Neural progenitor cell (in vitro differentiated cells): ENCODE measurements at regions not wholly inside any gene's neighbourhood (a gene's known extent, or its start where the extent isn't known, plus 50 kb on each side); places are given as distances from the start of the nearest gene placed in this dataset.

Experiments
- EZH2 ChIP-seq: fragments of 200-600 bp; sonication (generic); IDR thresholded peaks from 2 replicates; pipeline ENCODE4 v1.6.1; 2017; ENCODE audit warnings: antibody characterized with exemption, mild to moderate bottlenecking, moderate library complexity
- EZH2phosphoT487 ChIP-seq: fragments of 200-600 bp; sonication (generic); IDR thresholded peaks from 2 replicates; pipeline ENCODE4 v1.6.1; 2017; ENCODE audit warnings: antibody characterized with exemption
- TF ChIP-seq, protein P1 (sequence below): fragments of 200-600 bp; sonication (generic); IDR thresholded peaks from 2 replicates; pipeline ENCODE4 v1.5.1; 2017; ENCODE audit warnings: antibody characterized with exemption, mild to moderate bottlenecking

GRCh38 chr4:138915756-138916155 is 99.8 kb upstream of the NOCT start:
- TF ChIP-seq, protein P1, sequence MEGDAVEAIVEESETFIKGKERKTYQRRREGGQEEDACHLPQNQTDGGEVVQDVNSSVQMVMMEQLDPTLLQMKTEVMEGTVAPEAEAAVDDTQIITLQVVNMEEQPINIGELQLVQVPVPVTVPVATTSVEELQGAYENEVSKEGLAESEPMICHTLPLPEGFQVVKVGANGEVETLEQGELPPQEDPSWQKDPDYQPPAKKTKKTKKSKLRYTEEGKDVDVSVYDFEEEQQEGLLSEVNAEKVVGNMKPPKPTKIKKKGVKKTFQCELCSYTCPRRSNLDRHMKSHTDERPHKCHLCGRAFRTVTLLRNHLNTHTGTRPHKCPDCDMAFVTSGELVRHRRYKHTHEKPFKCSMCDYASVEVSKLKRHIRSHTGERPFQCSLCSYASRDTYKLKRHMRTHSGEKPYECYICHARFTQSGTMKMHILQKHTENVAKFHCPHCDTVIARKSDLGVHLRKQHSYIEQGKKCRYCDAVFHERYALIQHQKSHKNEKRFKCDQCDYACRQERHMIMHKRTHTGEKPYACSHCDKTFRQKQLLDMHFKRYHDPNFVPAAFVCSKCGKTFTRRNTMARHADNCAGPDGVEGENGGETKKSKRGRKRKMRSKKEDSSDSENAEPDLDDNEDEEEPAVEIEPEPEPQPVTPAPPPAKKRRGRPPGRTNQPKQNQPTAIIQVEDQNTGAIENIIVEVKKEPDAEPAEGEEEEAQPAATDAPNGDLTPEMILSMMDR, result no peak
- TF ChIP-seq EZH2, result no peak
- TF ChIP-seq EZH2phosphoT487, result no peak
